GM12874 (cell line): ENCODE measurements at regions not wholly inside any gene's neighbourhood (a gene's known extent, or its start where the extent isn't known, plus 50 kb on each side); places are given as distances from the start of the nearest gene placed in this dataset.

ENCODE experiments used
- CTCF ChIP-seq: IDR thresholded peaks from 2 replicates; pipeline ENCODE4 v1.5.1; 2011; ENCODE audit warnings: low read depth, mild to moderate bottlenecking, control low read depth, low read length, moderate library complexity; ENCODE audit not compliant: insufficient read depth

GRCh38 chr10:4647109-4647785 lies 178.8 kb upstream of the AKR1E2 start:
- TF ChIP-seq CTCF = no peak

GRCh38 chr10:4646547-4646946 lies 179.5 kb upstream of the AKR1E2 start:
- TF ChIP-seq CTCF = no peak

GRCh38 chr10:4645836-4646235 lies 180.2 kb upstream of the AKR1E2 start:
- TF ChIP-seq CTCF = no peak

- no peak for TF ChIP-seq CTCF
Observed at GRCh38 chr10:4643471-4643870, 182.5 kb upstream of the AKR1E2 start.

GRCh38 chr10:4639960-4640359 lies 186.0 kb upstream of the AKR1E2 start:
- no peak for TF ChIP-seq CTCF

- TF ChIP-seq CTCF = no peak
Observed at GRCh38 chr10:4638099-4638498, 187.9 kb upstream of the AKR1E2 start.

GRCh38 chr10:4637657-4638056 lies 188.3 kb upstream of the AKR1E2 start:
- no peak for TF ChIP-seq CTCF
